ENCODE measurements at regions not wholly inside any gene's neighbourhood (a gene's known extent, or its start where the extent isn't known, plus 50 kb on each side); places are given as distances from the start of the nearest gene placed in this dataset.

DNA sequence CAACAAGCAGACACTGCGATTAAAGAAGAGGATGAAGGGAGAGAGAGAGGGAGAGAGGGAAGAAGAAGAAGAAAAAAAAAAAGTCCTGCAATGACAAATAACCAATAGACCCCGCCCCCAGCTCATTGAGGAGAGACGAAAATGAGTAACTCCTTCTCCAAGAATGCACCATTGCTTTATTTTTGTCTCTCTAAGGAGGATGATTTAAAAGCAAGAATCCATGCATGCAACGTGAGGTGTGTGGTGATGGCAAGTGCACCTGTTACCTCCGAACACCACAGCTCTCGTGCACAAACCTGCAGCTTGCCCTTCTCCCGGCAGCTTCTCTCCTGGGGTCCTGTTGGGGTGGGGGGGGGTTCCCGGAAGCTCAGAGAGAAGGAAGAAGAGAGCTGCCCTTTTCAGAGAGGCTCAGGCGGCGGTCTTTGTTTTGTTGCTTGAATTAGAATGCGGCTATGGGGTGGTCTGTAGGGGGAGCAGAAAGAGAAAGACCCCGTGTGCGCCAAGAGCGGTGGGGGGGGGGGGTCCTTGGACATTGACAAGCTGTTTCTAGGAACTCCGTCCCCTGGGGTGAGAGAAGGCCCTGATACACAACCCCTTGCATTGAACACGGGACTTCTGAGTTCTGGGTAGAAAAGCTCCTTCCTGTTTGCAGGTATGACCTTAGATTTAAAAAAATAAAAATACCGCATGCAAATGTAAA lies 100.7 kb downstream of the CRLF2 start:
- ATAC-seq (no peak), FAIRE-seq (no peak), DNase-seq (ENCODE audit: extremely low read depth in 1 of 4, low spot score in 3 of 4) (no peak)
- Histone ChIP-seq H3K4me3 (no peak overlapping the region), H2AFZ (ENCODE audit: low read depth, low read length) (no peak overlapping the region), H3K4me1 (replicated peaks in 1 of 2; ENCODE audit: control insufficient read depth in 2 of 2, insufficient read depth in 2 of 2, low read length in 2 of 2) (no peaks in the 10 kb centered on the region), H4K20me1 (replicated peaks; ENCODE audit: control insufficient read depth, insufficient read depth, low read length) (no peaks in the 10 kb centered on the region), H3K9me1 (ENCODE audit: control insufficient read depth, insufficient read depth, low read length) (no peaks in the 10 kb centered on the region), H3K4me2 (ENCODE audit: insufficient read depth, low read length) (no peak overlapping the region), H3K27me3 (ENCODE audit: control insufficient read depth in 2 of 2, insufficient read depth in 2 of 2, low read length in 2 of 2) (peaks cover 0 to 7% of the 10 kb centered on the region in 2 experiments; a peak in 1 of 5 replicates), H3K27ac (ENCODE audit: extremely low read depth, low read depth, low read length) (no peak overlapping the region), H3K9ac (ENCODE audit: insufficient read depth in 1 of 2, low read depth in 2 of 2, low read length in 2 of 2) (no peak overlapping the region), H3K79me2 (ENCODE audit: control insufficient read depth, insufficient read depth, low read length) (no peaks in the 10 kb centered on the region), H3K9me3 (replicated peaks; ENCODE audit: control insufficient read depth, insufficient read depth, low read depth, low read length) (no peaks in the 10 kb centered on the region; the same call in 1 of the 2 replicates), H3K36me3 (ENCODE audit: control insufficient read depth, insufficient read depth, low read length) (no peaks in the 10 kb centered on the region)
- BruUV-seq (replicated peaks): no TSS peak
- ChIA-PET CTCF (ENCODE audit: low intra/inter-chr PET ratio) (no interaction called here), POLR2A (no interaction called here)
- no peak for TF ChIP-seq ZBTB8A (IDR thresholded peaks at IDR 0.05; ENCODE audit: partially characterized antibody)
- TF ChIP-seq PPARD (CRISPR knock-in tag; IDR thresholded peaks at IDR 0.05): no peak
- no peak for TF ChIP-seq ATF1 (CRISPR knock-in tag; IDR thresholded peaks at IDR 0.05)
- TF ChIP-seq ATF1 (tag; IDR thresholded peaks at IDR 0.05): no peak
- TF ChIP-seq, protein P1, sequence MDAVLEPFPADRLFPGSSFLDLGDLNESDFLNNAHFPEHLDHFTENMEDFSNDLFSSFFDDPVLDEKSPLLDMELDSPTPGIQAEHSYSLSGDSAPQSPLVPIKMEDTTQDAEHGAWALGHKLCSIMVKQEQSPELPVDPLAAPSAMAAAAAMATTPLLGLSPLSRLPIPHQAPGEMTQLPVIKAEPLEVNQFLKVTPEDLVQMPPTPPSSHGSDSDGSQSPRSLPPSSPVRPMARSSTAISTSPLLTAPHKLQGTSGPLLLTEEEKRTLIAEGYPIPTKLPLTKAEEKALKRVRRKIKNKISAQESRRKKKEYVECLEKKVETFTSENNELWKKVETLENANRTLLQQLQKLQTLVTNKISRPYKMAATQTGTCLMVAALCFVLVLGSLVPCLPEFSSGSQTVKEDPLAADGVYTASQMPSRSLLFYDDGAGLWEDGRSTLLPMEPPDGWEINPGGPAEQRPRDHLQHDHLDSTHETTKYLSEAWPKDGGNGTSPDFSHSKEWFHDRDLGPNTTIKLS (IDR thresholded peaks at IDR 0.05; ENCODE audit: borderline replicate concordance, low read depth): no peak
- no peak for TF ChIP-seq HCFC1 (IDR thresholded peaks at IDR 0.05; ENCODE audit: low read depth, low read length)
- intact Hi-C loops (cut with micrococcal nuclease) (no loop called here), in situ Hi-C loops (cut with MboI) (no loop called here)
- WGBS (ENCODE audit: insufficient coverage, low coverage, missing lambda C conversion rate): 0% methylated on average over 4 of the region's 17 CpGs
